Hematopoietic multipotent progenitor cell treated with erythropoietin and hydrocortisone succinate and interleukin-3 and kit ligand, for 6 days (in vitro differentiated cells): ENCODE measurements at regions not wholly inside any gene's neighbourhood (a gene's known extent, or its start where the extent isn't known, plus 50 kb on each side); places are given as distances from the start of the nearest gene placed in this dataset.
"Not testable (repeated sequence)": the region's sequence is repeated elsewhere in the genome, so short reads cannot be mapped to it uniquely, and the experiment has no call there.

ENCODE experiments used
- DNase-seq: peaks from one replicate; pipeline ENCODE4 v3.0.0-alpha.2; 2015

DNA sequence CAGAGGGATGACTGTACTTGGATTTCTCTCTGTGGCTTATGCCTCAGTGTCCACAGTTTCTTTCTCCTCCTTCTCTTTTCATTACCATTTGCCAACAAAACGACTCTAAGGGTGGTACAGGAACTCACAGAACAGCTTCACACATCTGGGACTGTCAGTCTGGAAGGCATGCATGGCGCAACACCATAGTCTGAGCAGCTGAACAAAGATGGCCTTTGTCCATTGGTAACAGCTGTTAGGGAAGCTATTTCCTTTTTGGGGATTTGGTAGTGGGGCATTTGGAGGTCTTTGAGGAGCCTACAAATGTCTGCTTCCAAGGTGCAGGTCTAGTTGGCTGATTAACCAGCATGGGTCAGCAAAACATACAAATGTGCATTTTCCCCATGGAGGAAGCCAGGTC is 81.4 kb upstream of the PCDH8 start:
- DNase-seq = no peak

GRCh38 chr13:52926971-52927370 is 78.5 kb upstream of the PCDH8 start:
- no peak for DNase-seq

GRCh38 chr13:52925775-52926285 is 77.4 kb upstream of the PCDH8 start:
- DNase-seq = no peak

DNA sequence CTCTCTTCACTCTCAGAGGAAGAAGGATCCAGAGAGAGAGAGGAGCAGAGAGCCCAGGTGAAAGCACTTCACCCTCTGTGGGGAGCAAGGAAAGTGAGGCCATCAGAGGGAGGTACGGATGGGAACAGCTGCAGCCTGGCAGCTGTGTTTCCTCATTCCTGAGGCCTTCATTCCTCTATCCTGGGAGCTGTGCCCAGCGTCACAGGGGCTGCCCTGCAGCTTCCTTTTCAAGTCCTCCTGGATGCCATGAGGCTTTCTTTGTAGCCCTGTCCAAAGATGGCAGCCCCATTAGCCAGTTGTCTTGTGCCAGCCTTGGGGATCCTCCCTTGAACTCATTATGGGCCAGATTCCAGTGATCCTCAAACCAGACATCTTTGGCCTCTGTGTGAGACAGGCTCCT is 76.8 kb upstream of the PCDH8 start:
- no peak for DNase-seq

- DNase-seq = no peak
Measured at GRCh38 chr13:52924289-52925148, 76.1 kb upstream of the PCDH8 start.

GRCh38 chr13:52922961-52923360 is 74.5 kb upstream of the PCDH8 start:
- DNase-seq = no peak

GRCh38 chr13:52921194-52921593 is 72.8 kb upstream of the PCDH8 start:
- DNase-seq = peak; percentile 7

DNA sequence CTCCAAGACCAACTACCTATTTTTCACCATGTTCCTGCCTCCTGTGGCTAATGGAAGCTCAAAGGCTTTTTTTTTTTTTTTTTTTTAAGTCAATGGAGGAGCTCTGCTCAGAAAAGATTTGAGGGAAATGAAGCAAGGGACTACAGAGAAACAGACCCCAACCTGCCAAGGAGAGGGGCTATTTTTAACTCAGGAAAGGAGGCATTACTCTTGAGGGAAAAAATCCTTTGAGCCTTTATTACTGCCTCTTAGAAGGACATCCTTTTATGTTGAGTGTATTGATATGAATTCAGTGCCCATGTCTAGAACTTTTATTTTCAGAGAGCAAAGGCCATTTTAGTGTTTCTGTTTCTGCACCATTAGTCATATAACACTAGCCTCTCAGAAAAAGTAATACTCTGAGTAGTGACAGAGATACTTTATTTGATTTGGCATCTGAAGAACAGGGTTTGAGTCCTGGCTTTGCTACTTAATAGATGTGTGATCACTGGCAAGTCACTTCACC is 68.1 kb upstream of the PCDH8 start:
- no peak for DNase-seq

- DNase-seq = no peak
Measured at GRCh38 chr13:52911340-52911739, 62.9 kb upstream of the PCDH8 start.

- DNase-seq = not testable (repeated sequence)
Measured at GRCh38 chr13:52910318-52910717, 61.9 kb upstream of the PCDH8 start.

DNA sequence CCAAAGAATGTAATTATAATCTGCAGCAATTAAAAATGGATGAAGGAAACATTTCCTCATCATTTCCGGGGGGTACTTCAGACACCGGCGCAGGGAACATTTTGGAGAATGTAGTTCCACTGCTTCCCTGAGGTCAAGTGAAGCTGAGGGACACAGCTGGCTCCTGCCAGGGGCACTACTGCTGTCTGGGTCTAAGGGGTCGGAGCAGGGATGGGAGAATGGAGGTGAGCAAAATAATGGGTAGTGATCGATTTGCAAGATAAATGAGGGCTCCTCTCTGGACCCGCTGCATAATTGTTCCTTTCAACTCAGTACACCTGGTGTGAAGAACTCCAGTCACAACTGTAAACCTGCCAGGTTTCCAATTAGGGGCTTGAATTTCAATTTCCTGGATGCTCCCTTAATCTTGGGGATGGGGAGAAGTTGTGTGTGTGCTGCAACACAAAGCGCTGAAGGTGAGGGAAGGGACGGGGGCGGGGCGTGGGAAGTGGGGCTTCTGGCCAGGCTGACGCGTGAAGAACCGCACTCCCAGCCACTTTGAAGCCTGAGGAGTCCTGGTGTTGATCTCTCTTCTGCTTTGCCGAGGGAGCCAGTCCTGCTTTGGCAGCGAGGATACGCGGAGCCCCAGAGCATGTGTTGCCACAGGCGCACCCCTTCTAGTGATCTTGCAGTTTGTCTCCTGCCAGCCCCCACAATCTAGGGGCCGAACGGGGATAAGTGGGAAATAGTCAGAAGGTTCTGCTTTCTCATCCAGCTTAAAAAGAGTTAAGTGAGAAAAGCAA is 57.9 kb upstream of the PCDH8 start:
- no peak for DNase-seq

DNA sequence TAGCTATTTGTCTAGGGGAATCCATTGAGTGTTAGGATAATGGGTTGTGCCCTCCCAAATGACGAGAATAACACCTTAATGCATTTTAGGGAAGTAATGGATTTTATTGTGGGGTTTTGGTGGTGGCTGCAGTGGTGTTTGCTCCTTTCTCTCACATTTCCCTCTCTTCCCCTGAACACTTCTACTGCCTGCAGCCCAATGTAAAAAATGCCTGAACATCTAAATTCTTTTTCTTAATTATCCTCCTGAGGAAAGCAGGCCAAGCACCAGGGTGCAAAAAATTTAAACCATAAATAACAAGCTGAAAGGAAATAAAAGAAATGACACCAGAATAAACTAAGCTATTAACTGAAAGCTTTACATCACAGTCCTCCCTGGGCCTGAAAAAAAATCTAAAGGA is 57.3 kb upstream of the PCDH8 start:
- DNase-seq = no peak

GRCh38 chr13:52903320-52903719 is 54.9 kb upstream of the PCDH8 start:
- DNase-seq = no peak

DNA sequence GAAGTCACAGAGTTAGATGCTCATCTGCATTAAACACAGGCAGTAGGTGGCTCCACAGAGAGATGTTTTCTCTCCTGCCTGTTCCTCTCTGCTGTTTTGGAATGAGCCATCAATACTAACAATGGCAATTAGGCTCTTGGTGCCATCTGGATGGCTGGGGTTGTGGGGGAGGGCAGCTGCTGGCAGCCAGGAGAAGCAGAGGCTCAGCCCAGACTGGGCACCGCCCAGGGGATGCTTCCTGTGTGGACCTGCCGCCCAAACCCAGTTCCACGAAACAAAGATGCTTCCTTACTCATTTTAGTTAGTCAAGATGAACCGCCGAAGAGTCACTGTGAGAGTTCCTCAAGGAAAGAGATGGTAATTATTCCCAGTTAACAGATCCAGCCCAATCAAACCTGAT is 50.8 kb upstream of the PCDH8 start:
- DNase-seq = no peak
